T-helper 1 cell (primary cell): ENCODE measurements at regions not wholly inside any gene's neighbourhood (a gene's known extent, or its start where the extent isn't known, plus 50 kb on each side); places are given as distances from the start of the nearest gene placed in this dataset.
"Not testable (repeated sequence)": the region's sequence is repeated elsewhere in the genome, so short reads cannot be mapped to it uniquely, and the experiment has no call there.

Experiments used
- DNase-seq, 5 donors: peaks; one replicate each; pipeline ENCODE4 v3.0.0-alpha.2; 2012 to 2020

GRCh38 chr21:18096413-18096812 lies 148.2 kb upstream of the CHODL start:
- DNase-seq, result not testable (repeated sequence)

- no peak for DNase-seq
These were observed 154.8 kb upstream of the CHODL start for GRCh38 chr21:18089786-18090185.

GRCh38 chr21:18070392-18070791 lies 174.2 kb upstream of the CHODL start:
- no peak for DNase-seq

GRCh38 chr21:18069875-18070274 lies 174.8 kb upstream of the CHODL start:
- DNase-seq, result no peak

GRCh38 chr21:18060402-18060801 lies 184.2 kb upstream of the CHODL start:
- DNase-seq, result no peak

- DNase-seq, result no peak
These were observed 185.8 kb upstream of the CHODL start for GRCh38 chr21:18058731-18059398.

- no peak for DNase-seq
These were observed 191.5 kb upstream of the CHODL start for GRCh38 chr21:18053151-18053550.

GRCh38 chr21:18049461-18049860 lies 195.2 kb upstream of the CHODL start:
- no peak for DNase-seq

- DNase-seq, result no peak
These were observed 203.6 kb upstream of the CHODL start for GRCh38 chr21:18041012-18041411.

- no peak for DNase-seq
These were observed 211.1 kb upstream of the C21orf91 start for GRCh38 chr21:18030248-18030647.

GRCh38 chr21:18026359-18026758 lies 207.2 kb upstream of the C21orf91 start:
- no peak for DNase-seq

GRCh38 chr21:18023711-18024110 lies 204.6 kb upstream of the C21orf91 start:
- DNase-seq, result no peak

- no peak for DNase-seq
These were observed 204.0 kb upstream of the C21orf91 start for GRCh38 chr21:18023157-18023556.

- no peak for DNase-seq
These were observed 188.0 kb upstream of the C21orf91 start for GRCh38 chr21:18007121-18007520.

- no peak for DNase-seq
These were observed 187.5 kb upstream of the C21orf91 start for GRCh38 chr21:18006691-18007090.

- DNase-seq, result no peak
These were observed 183.2 kb upstream of the C21orf91 start for GRCh38 chr21:18002393-18002792.

- DNase-seq, result no peak
These were observed 182.0 kb upstream of the C21orf91 start for GRCh38 chr21:18000981-18001686.

- not testable (repeated sequence) for DNase-seq
These were observed 179.4 kb upstream of the C21orf91 start for GRCh38 chr21:17998599-17998998.

- no peak for DNase-seq
These were observed 170.6 kb upstream of the C21orf91 start for GRCh38 chr21:17989780-17990179.

GRCh38 chr21:17988102-17988437 lies 168.9 kb upstream of the C21orf91 start:
- no peak for DNase-seq

- DNase-seq, result no peak
These were observed 168.4 kb upstream of the C21orf91 start for GRCh38 chr21:17987382-17988101.

- no peak for DNase-seq
These were observed 162.0 kb upstream of the C21orf91 start for GRCh38 chr21:17981060-17981740.

GRCh38 chr21:17979763-17980162 lies 160.6 kb upstream of the C21orf91 start:
- DNase-seq, result no peak
